ENCODE measurements at regions not wholly inside any gene's neighbourhood (a gene's known extent, or its start where the extent isn't known, plus 50 kb on each side); places are given as distances from the start of the nearest gene placed in this dataset.
"Not testable (repeated sequence)": the region's sequence is repeated elsewhere in the genome, so short reads cannot be mapped to it uniquely, and the experiment has no call there.

GRCh38 chr2:53490659-53491058, 276.9 kb upstream of the CHAC2 start:
- no peak for DNase-seq

GRCh38 chr2:53486185-53486899, 281.3 kb upstream of the CHAC2 start:
- not testable (repeated sequence) for DNase-seq

- DNase-seq: no peak
Observed at GRCh38 chr2:53485021-53485728, 282.4 kb upstream of the CHAC2 start.

- DNase-seq: no peak
Observed at GRCh38 chr2:53484531-53484930, 283.1 kb upstream of the CHAC2 start.

GRCh38 chr2:53477517-53477916, 290.1 kb upstream of the CHAC2 start:
- DNase-seq: no peak

GRCh38 chr2:53476834-53477233, 290.8 kb upstream of the CHAC2 start:
- DNase-seq: no peak

GRCh38 chr2:53475766-53476165, 291.8 kb upstream of the CHAC2 start:
- no peak for DNase-seq

GRCh38 chr2:53475321-53475720, 292.3 kb upstream of the CHAC2 start:
- DNase-seq: no peak

GRCh38 chr2:53474914-53475313, 292.7 kb upstream of the CHAC2 start:
- DNase-seq: no peak

GRCh38 chr2:53473775-53474311, 293.8 kb upstream of the CHAC2 start:
- DNase-seq: no peak

GRCh38 chr2:53473236-53473635, 294.4 kb upstream of the CHAC2 start:
- DNase-seq: no peak

- DNase-seq: no peak
Observed at GRCh38 chr2:53467467-53468180, 300.0 kb upstream of the CHAC2 start.

- DNase-seq: no peak
Observed at GRCh38 chr2:53463806-53464726, 303.5 kb upstream of the CHAC2 start.

GRCh38 chr2:53460937-53461336, 306.7 kb upstream of the CHAC2 start:
- DNase-seq: no peak

GRCh38 chr2:53460347-53460746, 307.3 kb upstream of the CHAC2 start:
- no peak for DNase-seq

- DNase-seq: no peak
Observed at GRCh38 chr2:53455094-53455493, 312.5 kb upstream of the CHAC2 start.

GRCh38 chr2:53452957-53453748, 314.5 kb upstream of the CHAC2 start:
- DNase-seq: no peak

GRCh38 chr2:53452400-53452799, 315.2 kb upstream of the CHAC2 start:
- no peak for DNase-seq

- no peak for DNase-seq
Observed at GRCh38 chr2:53450923-53451322, 316.7 kb upstream of the CHAC2 start.

GRCh38 chr2:53448591-53448990, 319.0 kb upstream of the CHAC2 start:
- DNase-seq: no peak

GRCh38 chr2:53448086-53448485, 319.5 kb upstream of the CHAC2 start:
- DNase-seq: no peak

All from NK-92 treated with Interleukin-12 subunit alpha and Interleukin-12 subunit beta, amount 100 ng/mL, for 24 hours (cell line).